K562 (cell line): ENCODE measurements at regions not wholly inside any gene's neighbourhood (a gene's known extent, or its start where the extent isn't known, plus 50 kb on each side); places are given as distances from the start of the nearest gene placed in this dataset.
A peak's percentile ranks its signal among the peaks of the same experiment; 100 is the strongest.

Experiments
- ATAC-seq: fragments of 200-7000 bp; cut with Tn5 transposase; 3 replicates; pipeline ENCODE4 v1.9.1; 2020; ENCODE audit warnings: moderate library complexity
- BruUV-seq: library from RNA; stranded (reverse); fragments of 400-500 nt; replicated peaks from 2 replicates; lab custom pipeline; 2021; lab: Mats Ljungman, UMichigan
- CTCF ChIA-PET: fragments of 300-600 bp; formaldehyde crosslinking; extraction: SDS; loops from one replicate; lab custom pipeline; 2021; ENCODE audit warnings: low intra/inter-chr PET ratio; lab: Yijun Ruan, JAX
- POLR2A ChIA-PET: fragments of 300-600, 350-650 bp; sonication (Branson Sonifier 250); formaldehyde crosslinking; extraction: SDS; loops from one replicate; lab custom pipeline; 2021; ENCODE audit warnings: antibody characterized with exemption, inconsistent platforms; lab: Yijun Ruan, JAX
- DNase-seq, 4 experiments: peaks; one replicate each; pipeline versions ENCODE4 v3.0.0 to v3.0.0-alpha.2; 2011 to 2018; ENCODE audit warnings: low spot score in 3 of 4, mixed read lengths in 3 of 4; ENCODE audit errors: extremely low read depth in 1 of 4
- FAIRE-seq: peaks from 2 replicates; lab custom pipeline; 2011; peaks lifted over from hg19 to GRCh38; lab: Jason Lieb, UNC
- H2AFZ ChIP-seq: 2 replicates; pipeline ENCODE4 v1.6.0; 2011; ENCODE audit warnings: low read depth, low read length, control low read depth, inconsistent platforms
- H3K27ac ChIP-seq: fragments of 200-600 bp; 3 replicates; pipeline ENCODE4 v1.8.0; 2011; ENCODE audit warnings: low read depth, mild to moderate bottlenecking, control low read depth, inconsistent platforms, low read length, moderate library complexity, mixed read lengths; ENCODE audit errors: extremely low read depth
- H3K27me3 ChIP-seq, 2 experiments: fragments of 300-600 bp in 1 of 2; 2 replicates in 1 of 2; 3 replicates in 1 of 2; pipeline versions ENCODE4 v1.6.0 to v1.8.0; 2011; ENCODE audit warnings: inconsistent platforms in 2 of 2, low read length in 2 of 2, mild to moderate bottlenecking in 1 of 2, mixed read lengths in 1 of 2, moderate library complexity in 1 of 2; ENCODE audit not compliant: control insufficient read depth in 2 of 2, insufficient read depth in 2 of 2
- H3K36me3 ChIP-seq: fragments of 300-600 bp; 3 replicates; pipeline ENCODE4 v1.8.0; 2011; ENCODE audit warnings: mild to moderate bottlenecking, low read length, inconsistent platforms; ENCODE audit not compliant: control insufficient read depth, insufficient read depth
- H3K4me1 ChIP-seq, 2 experiments: fragments of 200-600 bp in 1 of 2; replicated peaks in 1 of 2; 2 replicates in 1 of 2; 3 replicates in 1 of 2; pipeline versions ENCODE4 v1.5.1 to v1.8.0; 2011; ENCODE audit warnings: inconsistent platforms in 2 of 2, low read length in 2 of 2, mild to moderate bottlenecking in 1 of 2, mixed read lengths in 1 of 2, moderate library complexity in 1 of 2; ENCODE audit not compliant: control insufficient read depth in 2 of 2, insufficient read depth in 2 of 2
- H3K4me2 ChIP-seq: 2 replicates; pipeline ENCODE4 v1.6.1; 2011; ENCODE audit warnings: low read length, control low read depth, inconsistent platforms, mixed read lengths; ENCODE audit not compliant: insufficient read depth
- H3K4me3 ChIP-seq: fragments of 200-600 bp; sonication (generic), shearing (Covaris generic); 2 replicates; pipeline ENCODE4 v1.5.1; 2016; ENCODE audit warnings: control low read depth, inconsistent platforms
- H3K79me2 ChIP-seq: fragments of 200-600 bp; 3 replicates; pipeline ENCODE4 v1.8.0; 2011; ENCODE audit warnings: low read length, inconsistent platforms; ENCODE audit not compliant: control insufficient read depth, insufficient read depth
- H3K9ac ChIP-seq, 2 experiments: 2 replicates each; pipeline versions ENCODE4 v1.6.0 to v1.6.1; 2011; ENCODE audit warnings: low read depth in 2 of 2, low read length in 2 of 2, control low read depth in 1 of 2, inconsistent platforms in 1 of 2, mild to moderate bottlenecking in 1 of 2, mixed read lengths in 1 of 2; ENCODE audit not compliant: insufficient read depth in 1 of 2
- H3K9me1 ChIP-seq: one replicate; pipeline ENCODE4 v1.6.0; 2011; ENCODE audit warnings: inconsistent platforms, mild to moderate bottlenecking, low read length, moderate library complexity; ENCODE audit not compliant: control insufficient read depth, insufficient read depth
- H3K9me3 ChIP-seq: replicated peaks from 2 replicates; pipeline ENCODE4 v1.5.1; 2011; ENCODE audit warnings: low read depth, low read length, inconsistent platforms; ENCODE audit not compliant: control insufficient read depth, insufficient read depth
- H4K20me1 ChIP-seq: replicated peaks from 2 replicates; pipeline ENCODE4 v1.6.1; 2011; ENCODE audit warnings: low read length, inconsistent platforms, mixed read lengths; ENCODE audit not compliant: control insufficient read depth, insufficient read depth
- C11orf30 ChIP-seq: fragments of 450-650 bp; IDR thresholded peaks from 2 replicates; pipeline ENCODE4 v1.6.1; 2016; ENCODE audit warnings: low read depth, mild to moderate bottlenecking
- HLTF ChIP-seq: fragments of 450-650 bp; IDR thresholded peaks from 2 replicates; pipeline ENCODE4 v1.6.1; 2016
- MAFF ChIP-seq: IDR thresholded peaks from 2 replicates; pipeline ENCODE4 v1.6.1; 2012; ENCODE audit warnings: low read length, improper control_type of control experiment
- MAFK ChIP-seq: IDR thresholded peaks from 2 replicates; pipeline ENCODE4 v1.6.1; 2011; ENCODE audit warnings: low read length, improper control_type of control experiment
- NFE2 ChIP-seq: IDR thresholded peaks from 2 replicates; pipeline ENCODE4 v1.6.1; 2014; ENCODE audit warnings: antibody characterized with exemption, low read depth
- XRCC4 ChIP-seq: IDR thresholded peaks from one replicate; pipeline ENCODE4 v1.6.1; 2011; ENCODE audit not compliant: insufficient read depth, insufficient read length; ENCODE audit errors: extremely low read depth
- ZNF12 ChIP-seq: sonication (generic); formaldehyde crosslinking; IDR thresholded peaks from 2 replicates; pipeline ENCODE4 v1.4.0; 2020; ENCODE audit warnings: mild to moderate bottlenecking, missing genetic modification reagents
- ZNF316 ChIP-seq: fragments of 450-650 bp; IDR thresholded peaks from 2 replicates; pipeline ENCODE4 v1.6.1; 2016
- ZNF436 ChIP-seq: fragments of 250-450, 450-650 bp; sonication (Bioruptor Pico); formaldehyde crosslinking; IDR thresholded peaks from 2 replicates; pipeline ENCODE4 v1.7.0; 2020; ENCODE audit warnings: mild to moderate bottlenecking
- WGBS: fragments of 100-300 bp; shearing (Covaris generic); methylation state at CpG from one replicate; pipeline ENCODE4 v1.1.6; 2016; ENCODE audit warnings: low coverage, mixed read lengths; ENCODE audit not compliant: insufficient coverage; ENCODE audit errors: missing lambda C conversion rate; 5-methylcytosine and 5-hydroxymethylcytosine counted together
- in situ Hi-C: fragments of 300-500 bp; cut with MboI; formaldehyde crosslinking; loops from 4 replicates; pipeline ENCODE4 v1.15.0; 2018; ENCODE audit warnings: inconsistent platforms, mixed read lengths
- intact Hi-C: fragments of 100-400 bp; cut with micrococcal nuclease; formaldehyde crosslinking; loops from 2 replicates; pipeline ENCODE4 v1.14.2; 2022
- TF ChIP-seq, protein P1 (sequence below): fragments of 250-450 bp; sonication (Bioruptor Pico); IDR thresholded peaks from 2 replicates; pipeline ENCODE4 v1.5.0; 2021; ENCODE audit warnings: mild to moderate bottlenecking, moderate library complexity
- TF ChIP-seq, protein P2 (sequence below): fragments of 450-650 bp; formaldehyde crosslinking; IDR thresholded peaks from 2 replicates; pipeline ENCODE4 v1.4.0; 2020; ENCODE audit warnings: mild to moderate bottlenecking, mixed read lengths

DNA sequence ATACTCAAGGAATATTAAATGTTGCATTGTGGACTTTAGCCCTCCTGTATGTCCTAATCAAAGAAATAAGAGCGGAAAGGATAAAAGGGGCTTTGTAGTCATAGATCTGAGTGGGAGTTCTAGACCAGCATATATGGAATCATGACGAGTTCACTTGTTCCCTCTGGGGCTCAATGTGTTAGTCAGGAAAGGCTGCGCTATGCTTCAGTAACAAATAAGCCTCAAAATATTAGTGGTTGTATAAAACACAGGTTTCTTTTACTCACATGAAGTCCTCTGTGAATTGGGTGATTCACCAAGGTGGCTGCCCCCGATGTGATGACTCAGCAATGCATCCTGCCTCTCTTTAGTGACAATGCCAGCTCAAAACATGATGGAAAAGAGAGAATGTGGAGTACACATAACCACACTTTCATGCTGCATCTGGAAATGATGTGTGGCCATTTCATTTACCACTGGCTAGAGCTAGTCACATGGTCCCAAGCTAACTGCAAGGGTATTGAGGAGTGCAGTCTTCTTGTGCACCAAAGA, 63.3 kb upstream of the IRX5 start:
- CTCF ChIA-PET: no interaction called here
- BruUV-seq: no TSS peak
- FAIRE-seq: no peak

More for the DNA sequence above, 63.3 kb upstream of the IRX5 start:
- H2AFZ ChIP-seq: no peak overlapping the region
- no peaks in the 10 kb centered on the region for H3K4me1 ChIP-seq
- ATAC-seq (no peak), DNase-seq (no peak)
- no peaks in the 10 kb centered on the region; the same call in 1 of the 3 replicates for H3K79me2 ChIP-seq
- no peaks in the 10 kb centered on the region for H4K20me1 ChIP-seq
- no peaks in the 10 kb centered on the region for H3K27me3 ChIP-seq
- H3K9me3 ChIP-seq: no peaks in the 10 kb centered on the region
- POLR2A ChIA-PET: no interaction called here
- no peak overlapping the region for H3K4me2 ChIP-seq
- in situ Hi-C loops (no loop called here), intact Hi-C loops (no loop called here)
- 48% methylated on average over 4 of the region's 4 CpGs for WGBS
- H3K9me1 ChIP-seq: no peaks in the 10 kb centered on the region
- H3K36me3 ChIP-seq: peaks cover 39% of the 10 kb centered on the region; the same call in 2 of the 3 replicates
- H3K9ac ChIP-seq: no peak overlapping the region
- no peak overlapping the region for H3K4me3 ChIP-seq
- H3K27ac ChIP-seq: no peak overlapping the region
- TF ChIP-seq XRCC4 (no peak), ZNF316 (peak; percentile 78), MAFK (peak; percentile 66; the same call in 1 of the 2 replicates), MAFF (peak; percentile 56), ZNF12 (CRISPR knock-in tag) (peak; percentile 92), C11orf30 (peak; percentile 63), ZNF436 (CRISPR knock-in tag) (no peak), NFE2 (peak; percentile 36; the same call in 1 of the 2 replicates), HLTF (no peak)
- TF ChIP-seq, protein P1, sequence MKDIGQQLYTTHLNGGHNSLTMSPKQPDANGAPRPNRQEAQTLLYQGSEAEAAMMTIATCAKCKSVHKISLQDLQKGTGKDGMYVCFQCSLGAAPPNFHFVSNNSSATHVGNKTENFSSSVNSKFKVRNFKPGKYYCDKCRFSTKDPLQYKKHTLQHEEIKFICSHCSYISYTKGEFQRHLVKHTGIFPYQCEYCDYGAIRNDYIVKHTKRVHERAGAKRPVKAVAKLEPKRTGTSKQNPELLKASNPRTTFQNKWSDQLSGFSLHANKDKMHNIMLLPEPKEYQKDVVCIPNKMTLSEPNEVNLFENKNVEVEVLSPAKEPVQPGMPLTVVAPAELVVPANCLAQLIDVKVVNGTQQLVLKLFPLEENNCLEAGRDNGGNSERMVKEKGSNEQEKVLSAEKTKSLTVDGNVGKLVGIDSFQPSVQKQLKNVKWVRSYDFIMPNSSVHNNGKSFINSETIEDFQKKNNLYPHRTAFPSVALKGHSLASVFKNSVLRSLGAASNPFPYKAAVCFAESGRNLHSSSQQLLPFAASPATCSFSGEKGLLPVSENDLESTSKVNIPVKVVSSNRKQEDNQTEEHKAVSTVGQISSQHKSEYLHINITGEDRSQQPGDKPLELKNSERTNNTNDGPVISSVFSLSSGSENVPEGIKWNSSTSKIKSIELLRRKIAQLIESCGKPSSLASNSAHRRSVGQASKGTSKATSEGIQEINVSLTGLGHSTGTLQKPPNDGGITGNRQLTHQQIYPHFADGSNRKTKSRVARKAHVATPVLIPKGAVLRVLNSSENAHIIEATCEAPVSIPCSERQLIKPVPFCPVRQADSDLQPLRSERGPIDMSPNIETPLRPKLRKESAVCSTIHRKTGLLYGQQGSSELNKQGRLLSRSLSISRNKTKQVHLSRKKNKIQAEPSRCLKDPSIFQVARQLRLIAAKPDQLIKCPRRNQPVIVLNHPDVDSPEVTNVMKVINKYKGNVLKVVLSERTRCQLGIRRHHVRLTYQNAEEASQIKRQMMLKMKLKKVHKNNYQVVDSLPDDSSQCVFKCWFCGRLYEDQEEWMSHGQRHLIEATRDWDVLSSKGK: no peak
- TF ChIP-seq, protein P2, sequence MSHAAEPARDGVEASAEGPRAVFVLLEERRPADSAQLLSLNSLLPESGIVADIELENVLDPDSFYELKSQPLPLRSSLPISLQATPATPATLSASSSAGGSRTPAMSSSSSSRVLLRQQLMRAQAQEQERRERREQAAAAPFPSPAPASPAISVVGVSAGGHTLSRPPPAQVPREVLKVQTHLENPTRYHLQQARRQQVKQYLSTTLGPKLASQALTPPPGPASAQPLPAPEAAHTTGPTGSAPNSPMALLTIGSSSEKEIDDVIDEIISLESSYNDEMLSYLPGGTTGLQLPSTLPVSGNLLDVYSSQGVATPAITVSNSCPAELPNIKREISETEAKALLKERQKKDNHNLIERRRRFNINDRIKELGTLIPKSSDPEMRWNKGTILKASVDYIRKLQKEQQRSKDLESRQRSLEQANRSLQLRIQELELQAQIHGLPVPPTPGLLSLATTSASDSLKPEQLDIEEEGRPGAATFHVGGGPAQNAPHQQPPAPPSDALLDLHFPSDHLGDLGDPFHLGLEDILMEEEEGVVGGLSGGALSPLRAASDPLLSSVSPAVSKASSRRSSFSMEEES (CRISPR knock-in tag): peak; percentile 12; the same call in 1 of the 2 replicates
